ENCODE measurements at regions not wholly inside any gene's neighbourhood (a gene's known extent, or its start where the extent isn't known, plus 50 kb on each side); places are given as distances from the start of the nearest gene placed in this dataset.

DNA sequence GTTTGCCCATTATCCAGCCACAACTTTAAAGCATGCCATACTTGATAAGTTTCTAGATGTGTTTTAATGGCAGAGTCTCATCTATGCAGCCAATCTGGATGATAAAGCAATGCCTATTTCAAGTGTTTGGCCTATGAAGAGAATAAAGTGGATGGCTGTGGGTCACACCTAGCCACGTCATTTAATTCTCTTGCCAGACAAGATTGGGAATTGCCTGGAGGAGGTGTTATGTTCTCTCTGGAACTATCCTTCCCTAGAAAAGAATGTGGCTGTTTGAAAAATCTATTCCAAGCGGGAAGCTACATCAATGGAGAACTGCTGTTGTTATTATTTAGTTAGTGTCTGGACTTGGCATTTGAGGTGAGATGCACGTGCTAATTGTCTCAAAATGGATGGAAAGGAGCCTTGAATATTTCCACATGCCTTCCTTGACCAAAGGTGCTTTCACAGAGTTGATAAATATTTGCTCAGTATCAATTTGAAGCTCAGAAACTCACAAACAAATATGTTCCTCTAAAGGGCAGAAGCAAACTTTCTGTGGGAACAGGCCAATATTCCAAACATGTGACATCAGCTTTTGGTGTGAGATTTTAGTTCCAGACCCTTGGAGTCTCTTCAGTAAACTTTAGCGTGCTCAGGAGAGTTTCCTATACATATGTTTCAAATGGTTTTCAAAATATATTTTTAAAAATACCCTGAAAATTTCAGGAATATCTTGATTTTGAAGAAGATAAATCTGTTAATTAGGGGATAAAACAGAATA, 510.6 kb upstream of the SGO1 start:
- Histone ChIP-seq H3K36me3 (ENCODE audit: control insufficient read depth, low read depth, low read length) (no peaks in the 10 kb centered on the region), H3K9ac (ENCODE audit: low read length) (no peak overlapping the region), H3K27me3 (ENCODE audit: control insufficient read depth, insufficient read depth, low read length) (no peaks in the 10 kb centered on the region), H3K4me3 (ENCODE audit: low read length) (no peak overlapping the region), H3K4me1 (ENCODE audit: control insufficient read depth, low read depth, low read length) (no peaks in the 10 kb centered on the region), H3K27ac (ENCODE audit: low read length) (no peak overlapping the region), H3K9me3 (ENCODE audit: control insufficient read depth, low read depth, low read length) (no peaks in the 10 kb centered on the region)

DNA sequence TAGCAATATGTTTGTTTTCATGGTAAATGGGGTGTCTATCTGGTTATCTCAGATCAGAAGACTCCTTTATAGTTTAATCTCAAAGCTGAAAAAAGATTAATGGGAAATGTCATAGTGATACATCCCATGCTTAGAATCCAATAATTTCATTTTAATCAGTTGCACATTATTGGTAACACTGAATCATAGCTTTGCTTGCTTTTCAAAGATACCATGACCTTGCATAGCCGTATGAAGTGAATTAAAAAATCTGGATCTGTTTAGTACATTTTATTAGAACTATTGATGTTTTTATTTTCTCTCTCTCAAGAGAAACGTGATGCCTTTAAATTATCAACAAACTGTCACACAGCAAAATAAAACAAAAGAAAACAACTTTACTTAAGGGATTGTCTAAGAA, 506.7 kb upstream of the SGO1 start:
- H3K4me3 ChIP-seq (ENCODE audit: low read length), result no peak overlapping the region
- H3K4me1 ChIP-seq (ENCODE audit: control insufficient read depth, low read depth, low read length), result no peaks in the 10 kb centered on the region
- no peaks in the 10 kb centered on the region for H3K27me3 ChIP-seq (ENCODE audit: control insufficient read depth, insufficient read depth, low read length)
- no peak overlapping the region for H3K27ac ChIP-seq (ENCODE audit: low read length)
- no peaks in the 10 kb centered on the region for H3K36me3 ChIP-seq (ENCODE audit: control insufficient read depth, low read depth, low read length)
- no peaks in the 10 kb centered on the region for H3K9me3 ChIP-seq (ENCODE audit: control insufficient read depth, low read depth, low read length)
- no peak overlapping the region for H3K9ac ChIP-seq (ENCODE audit: low read length)

DNA sequence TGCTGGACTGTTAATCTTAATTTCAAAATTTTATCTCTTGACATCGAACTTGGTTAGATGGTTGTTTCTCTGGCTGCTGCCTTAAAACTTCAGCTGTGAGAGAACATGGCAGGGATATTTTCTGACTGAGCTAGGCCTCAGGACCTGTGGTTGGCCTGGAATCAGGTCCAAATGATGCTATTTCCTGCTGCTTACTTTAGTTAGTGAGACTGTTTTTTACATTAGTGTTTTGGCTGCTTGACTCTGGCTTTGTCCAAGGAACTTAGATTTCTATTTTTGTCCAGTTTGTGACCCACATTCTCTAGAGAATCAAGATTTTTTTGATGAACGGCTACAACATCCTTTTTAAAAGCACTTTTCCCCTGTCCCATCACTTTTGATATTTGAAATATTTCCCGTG, 497.9 kb upstream of the SGO1 start:
- Histone ChIP-seq H3K27me3 (ENCODE audit: control insufficient read depth, insufficient read depth, low read length) (no peaks in the 10 kb centered on the region), H3K27ac (ENCODE audit: low read length) (no peak overlapping the region), H3K4me1 (ENCODE audit: control insufficient read depth, low read depth, low read length) (no peaks in the 10 kb centered on the region), H3K4me3 (ENCODE audit: low read length) (no peak overlapping the region), H3K36me3 (ENCODE audit: control insufficient read depth, low read depth, low read length) (no peaks in the 10 kb centered on the region), H3K9me3 (ENCODE audit: control insufficient read depth, low read depth, low read length) (no peaks in the 10 kb centered on the region), H3K9ac (ENCODE audit: low read length) (no peak overlapping the region)

DNA sequence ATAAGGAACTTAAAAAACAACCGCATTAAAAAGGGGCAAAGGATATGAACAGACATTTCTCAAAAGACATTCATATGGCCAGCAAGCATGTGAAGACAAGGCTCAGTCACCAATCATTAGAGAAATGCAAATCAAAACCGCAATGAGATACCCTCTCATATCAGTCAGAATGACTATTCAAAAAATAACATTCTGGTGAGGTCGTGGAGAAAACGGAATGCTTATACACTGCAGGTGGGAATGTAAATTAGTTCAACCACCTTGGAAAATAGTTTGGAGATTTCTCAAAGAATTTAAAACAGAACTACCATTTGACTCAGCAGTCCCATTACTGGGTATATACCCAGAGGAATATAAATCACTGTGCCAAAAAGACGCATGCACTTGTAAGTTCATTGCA, 496.6 kb upstream of the SGO1 start:
- H3K9ac ChIP-seq (ENCODE audit: low read length), result no peak overlapping the region
- H3K4me1 ChIP-seq (ENCODE audit: control insufficient read depth, low read depth, low read length), result no peaks in the 10 kb centered on the region
- H3K27ac ChIP-seq (ENCODE audit: low read length), result no peak overlapping the region
- H3K36me3 ChIP-seq (ENCODE audit: control insufficient read depth, low read depth, low read length), result no peaks in the 10 kb centered on the region
- no peaks in the 10 kb centered on the region for H3K27me3 ChIP-seq (ENCODE audit: control insufficient read depth, insufficient read depth, low read length)
- H3K9me3 ChIP-seq (ENCODE audit: control insufficient read depth, low read depth, low read length), result no peaks in the 10 kb centered on the region
- H3K4me3 ChIP-seq (ENCODE audit: low read length), result no peak overlapping the region

DNA sequence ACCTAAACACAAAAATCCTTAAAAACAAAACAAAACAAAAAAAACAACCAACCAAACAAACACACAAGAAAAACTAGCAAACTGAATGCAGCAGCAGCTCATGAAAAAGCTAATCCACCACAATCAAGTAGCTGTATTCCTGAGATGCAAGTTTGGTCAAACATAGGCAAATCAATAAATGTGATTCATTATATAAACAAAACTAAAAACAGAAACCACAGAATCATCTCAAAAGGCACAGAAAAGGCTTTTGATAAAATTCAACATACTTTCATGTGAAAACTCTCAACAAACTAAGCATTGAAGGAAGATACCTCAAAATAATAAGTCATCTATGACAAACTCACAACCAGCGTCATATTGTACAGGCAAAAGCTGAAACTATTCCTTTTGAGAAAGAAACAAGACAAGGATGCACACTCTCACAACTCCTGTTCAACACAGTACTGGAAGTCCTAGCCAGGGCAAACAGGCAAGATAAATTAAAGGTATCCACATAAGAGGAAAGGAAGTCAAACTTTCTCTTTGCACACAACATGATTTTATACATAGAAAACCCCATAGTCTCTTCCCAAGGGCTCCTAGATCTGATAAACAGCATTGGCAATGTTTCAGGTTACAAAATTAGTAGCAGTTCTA, 495.1 kb upstream of the SGO1 start:
- no peak overlapping the region for H3K9ac ChIP-seq (ENCODE audit: low read length)
- no peak overlapping the region for H3K27ac ChIP-seq (ENCODE audit: low read length)
- no peaks in the 10 kb centered on the region for H3K4me1 ChIP-seq (ENCODE audit: control insufficient read depth, low read depth, low read length)
- no peaks in the 10 kb centered on the region for H3K9me3 ChIP-seq (ENCODE audit: control insufficient read depth, low read depth, low read length)
- no peaks in the 10 kb centered on the region for H3K36me3 ChIP-seq (ENCODE audit: control insufficient read depth, low read depth, low read length)
- no peak overlapping the region for H3K4me3 ChIP-seq (ENCODE audit: low read length)
- H3K27me3 ChIP-seq (ENCODE audit: control insufficient read depth, insufficient read depth, low read length), result no peaks in the 10 kb centered on the region

DNA sequence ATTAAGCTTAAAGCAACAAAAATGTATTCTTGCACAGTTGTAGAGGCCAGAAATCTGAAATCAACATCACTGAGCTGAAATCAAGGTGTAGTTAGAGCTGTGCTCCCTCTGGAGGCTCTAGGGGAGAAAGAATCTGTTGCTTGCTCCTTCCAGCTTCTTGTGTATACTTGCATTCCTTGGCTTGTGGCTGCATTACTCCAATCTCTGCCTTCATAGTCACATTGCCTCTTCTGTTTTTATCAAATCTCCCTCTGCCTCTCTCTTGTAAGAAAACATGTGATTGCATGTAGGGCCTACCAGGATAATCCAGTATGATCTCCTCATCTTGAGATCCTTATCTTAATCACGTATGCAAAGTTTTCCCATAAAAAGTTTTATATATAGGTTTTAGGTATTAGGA, 487.9 kb upstream of the SGO1 start:
- H3K4me3 ChIP-seq (ENCODE audit: low read length), result no peak overlapping the region
- peaks cover 4% of the 10 kb centered on the region for H3K9me3 ChIP-seq (ENCODE audit: control insufficient read depth, low read depth, low read length)
- H3K27me3 ChIP-seq (ENCODE audit: control insufficient read depth, insufficient read depth, low read length), result no peaks in the 10 kb centered on the region
- H3K27ac ChIP-seq (ENCODE audit: low read length), result no peak overlapping the region
- H3K9ac ChIP-seq (ENCODE audit: low read length), result no peak overlapping the region
- H3K4me1 ChIP-seq (ENCODE audit: control insufficient read depth, low read depth, low read length), result no peaks in the 10 kb centered on the region
- no peaks in the 10 kb centered on the region for H3K36me3 ChIP-seq (ENCODE audit: control insufficient read depth, low read depth, low read length)

DNA sequence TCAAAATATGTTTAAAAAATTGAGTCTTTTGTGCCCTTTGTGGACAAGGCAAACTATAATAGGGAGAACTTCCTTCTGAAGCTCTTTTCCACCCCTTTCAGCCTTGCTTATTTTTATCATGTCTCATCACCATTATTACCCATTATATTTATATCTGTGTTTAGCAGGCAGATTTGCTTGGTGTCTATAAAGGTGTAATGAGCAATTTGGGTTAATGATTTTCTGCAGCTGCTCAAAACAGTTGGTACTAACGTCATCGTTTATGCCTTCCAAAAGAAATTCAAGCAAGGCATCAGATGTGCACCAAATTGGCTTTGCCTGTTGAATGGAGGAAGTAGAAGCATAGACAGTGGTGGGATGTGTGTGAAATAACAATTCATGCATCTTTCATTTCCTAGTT, 483.7 kb upstream of the SGO1 start:
- no peaks in the 10 kb centered on the region for H3K27me3 ChIP-seq (ENCODE audit: control insufficient read depth, insufficient read depth, low read length)
- no peaks in the 10 kb centered on the region for H3K36me3 ChIP-seq (ENCODE audit: control insufficient read depth, low read depth, low read length)
- H3K27ac ChIP-seq (ENCODE audit: low read length), result no peak overlapping the region
- no peaks in the 10 kb centered on the region for H3K4me1 ChIP-seq (ENCODE audit: control insufficient read depth, low read depth, low read length)
- H3K9me3 ChIP-seq (ENCODE audit: control insufficient read depth, low read depth, low read length), result peaks cover 4% of the 10 kb centered on the region
- H3K9ac ChIP-seq (ENCODE audit: low read length), result no peak overlapping the region
- H3K4me3 ChIP-seq (ENCODE audit: low read length), result no peak overlapping the region

DNA sequence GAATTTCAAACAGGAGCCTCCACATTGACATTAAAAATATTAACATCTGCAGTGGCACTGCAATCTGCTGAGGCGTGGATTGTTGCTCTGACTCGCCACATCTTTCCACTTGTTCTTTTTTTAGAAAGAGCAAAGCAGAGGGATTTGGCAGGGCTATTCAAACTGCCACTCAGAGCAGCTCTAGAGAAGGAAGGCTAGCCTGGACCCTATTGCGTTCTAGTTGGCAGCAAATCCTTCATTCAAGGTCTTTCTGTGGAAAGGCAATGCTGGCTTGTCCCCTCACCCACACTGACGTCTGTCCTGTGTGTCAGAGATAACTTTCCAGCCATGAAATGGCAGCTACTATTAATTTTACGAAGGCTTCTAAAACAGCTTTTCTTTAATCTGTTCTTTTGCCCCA, 483.2 kb upstream of the SGO1 start:
- H3K4me3 ChIP-seq (ENCODE audit: low read length), result no peak overlapping the region
- H3K9ac ChIP-seq (ENCODE audit: low read length), result no peak overlapping the region
- peaks cover 4% of the 10 kb centered on the region for H3K9me3 ChIP-seq (ENCODE audit: control insufficient read depth, low read depth, low read length)
- no peaks in the 10 kb centered on the region for H3K4me1 ChIP-seq (ENCODE audit: control insufficient read depth, low read depth, low read length)
- no peaks in the 10 kb centered on the region for H3K27me3 ChIP-seq (ENCODE audit: control insufficient read depth, insufficient read depth, low read length)
- H3K27ac ChIP-seq (ENCODE audit: low read length), result no peak overlapping the region
- H3K36me3 ChIP-seq (ENCODE audit: control insufficient read depth, low read depth, low read length), result no peaks in the 10 kb centered on the region

DNA sequence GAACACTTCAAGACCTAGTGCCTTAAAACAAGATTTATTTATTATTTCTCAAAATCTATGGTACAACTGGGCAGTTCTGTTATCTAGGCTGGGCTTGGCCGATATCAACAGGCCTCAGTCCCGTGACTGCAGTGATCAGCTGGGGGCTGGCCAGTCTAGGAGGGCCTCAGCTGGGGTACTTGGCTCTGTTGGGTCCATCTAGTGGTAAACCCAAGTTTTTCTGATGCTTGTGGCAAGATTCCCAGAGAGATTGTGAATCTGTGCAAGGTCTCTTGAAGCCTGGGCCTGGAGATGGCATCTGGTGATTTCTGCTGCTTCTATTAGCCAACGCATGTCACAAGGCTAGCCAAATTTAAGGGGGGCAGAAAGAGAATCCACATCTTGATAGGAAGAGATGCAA, 482.4 kb upstream of the SGO1 start:
- no peak overlapping the region for H3K27ac ChIP-seq (ENCODE audit: low read length)
- H3K9me3 ChIP-seq (ENCODE audit: control insufficient read depth, low read depth, low read length), result no peaks in the 10 kb centered on the region
- no peak overlapping the region for H3K4me3 ChIP-seq (ENCODE audit: low read length)
- H3K9ac ChIP-seq (ENCODE audit: low read length), result no peak overlapping the region
- H3K36me3 ChIP-seq (ENCODE audit: control insufficient read depth, low read depth, low read length), result no peaks in the 10 kb centered on the region
- H3K4me1 ChIP-seq (ENCODE audit: control insufficient read depth, low read depth, low read length), result no peaks in the 10 kb centered on the region
- H3K27me3 ChIP-seq (ENCODE audit: control insufficient read depth, insufficient read depth, low read length), result no peaks in the 10 kb centered on the region

DNA sequence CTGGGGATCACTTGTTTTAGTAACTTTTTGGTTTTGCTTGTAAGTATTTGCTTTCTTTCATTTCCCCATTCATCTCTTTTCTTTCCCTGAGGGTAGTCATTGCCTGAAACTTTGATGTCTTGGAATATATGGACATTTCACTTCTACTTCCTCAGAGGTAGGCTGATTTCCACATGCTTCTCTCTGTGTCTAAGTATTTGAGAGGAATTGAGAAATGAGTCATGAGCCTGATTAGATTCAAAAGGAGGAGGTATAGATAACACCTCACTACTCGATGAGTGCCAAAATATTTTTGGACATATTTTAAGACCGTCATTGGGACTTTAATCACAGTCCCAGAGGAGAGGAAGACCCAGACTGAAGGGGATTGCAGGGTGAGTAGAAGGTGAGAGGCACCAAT, 480.1 kb upstream of the SGO1 start:
- Histone ChIP-seq H3K4me3 (ENCODE audit: low read length) (no peak overlapping the region), H3K27me3 (ENCODE audit: control insufficient read depth, insufficient read depth, low read length) (no peaks in the 10 kb centered on the region), H3K9ac (ENCODE audit: low read length) (no peak overlapping the region), H3K27ac (ENCODE audit: low read length) (no peak overlapping the region), H3K36me3 (ENCODE audit: control insufficient read depth, low read depth, low read length) (no peaks in the 10 kb centered on the region), H3K4me1 (ENCODE audit: control insufficient read depth, low read depth, low read length) (no peaks in the 10 kb centered on the region), H3K9me3 (ENCODE audit: control insufficient read depth, low read depth, low read length) (no peaks in the 10 kb centered on the region)

DNA sequence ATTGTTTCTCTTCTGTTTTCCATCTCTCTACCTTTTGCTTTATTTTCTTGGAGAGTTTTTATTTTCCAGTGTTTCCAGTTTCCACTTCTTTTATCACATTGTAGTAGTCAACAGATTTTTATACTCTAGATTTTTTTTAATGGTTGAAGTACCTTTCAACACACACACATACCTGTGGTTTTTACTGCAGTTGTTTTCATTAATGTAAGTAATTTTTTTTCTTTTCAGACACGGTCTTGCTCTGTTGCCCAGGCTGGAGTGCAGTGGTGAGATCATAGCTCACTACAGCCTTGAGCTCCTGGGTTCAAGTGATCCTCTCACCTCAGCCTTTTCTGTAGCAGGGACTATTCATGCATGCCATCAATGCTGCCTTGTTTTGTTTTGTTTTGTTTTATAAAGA, 472.5 kb upstream of the SGO1 start:
- no peak overlapping the region for H3K4me3 ChIP-seq (ENCODE audit: low read length)
- no peak overlapping the region for H3K9ac ChIP-seq (ENCODE audit: low read length)
- H3K27me3 ChIP-seq (ENCODE audit: control insufficient read depth, insufficient read depth, low read length), result no peaks in the 10 kb centered on the region
- H3K36me3 ChIP-seq (ENCODE audit: control insufficient read depth, low read depth, low read length), result no peaks in the 10 kb centered on the region
- no peaks in the 10 kb centered on the region for H3K4me1 ChIP-seq (ENCODE audit: control insufficient read depth, low read depth, low read length)
- no peak overlapping the region for H3K27ac ChIP-seq (ENCODE audit: low read length)
- H3K9me3 ChIP-seq (ENCODE audit: control insufficient read depth, low read depth, low read length), result no peaks in the 10 kb centered on the region

DNA sequence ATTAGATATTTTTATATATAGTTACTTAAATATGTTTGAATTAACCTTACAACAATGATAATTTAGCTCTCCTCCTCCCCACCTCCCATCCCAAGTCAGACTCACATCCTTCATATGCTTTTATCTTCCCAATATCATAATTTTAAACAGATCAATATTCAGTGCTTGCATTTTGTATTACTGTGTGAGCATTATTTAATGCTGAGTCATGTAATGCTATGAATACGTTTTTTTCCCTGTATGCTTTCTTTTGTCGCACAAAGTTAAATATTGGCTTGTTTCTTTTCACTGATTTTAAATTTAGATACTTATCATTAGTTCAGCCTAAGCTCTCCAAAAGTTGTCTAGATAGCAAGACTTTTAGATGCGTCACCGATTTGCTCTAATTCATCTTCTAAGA, 471.6 kb upstream of the SGO1 start:
- Histone ChIP-seq H3K27me3 (ENCODE audit: control insufficient read depth, insufficient read depth, low read length) (no peaks in the 10 kb centered on the region), H3K9me3 (ENCODE audit: control insufficient read depth, low read depth, low read length) (no peaks in the 10 kb centered on the region), H3K27ac (ENCODE audit: low read length) (no peak overlapping the region)

More for the DNA sequence above, 471.6 kb upstream of the SGO1 start:
- Histone ChIP-seq H3K4me3 (ENCODE audit: low read length) (no peak overlapping the region), H3K4me1 (ENCODE audit: control insufficient read depth, low read depth, low read length) (no peaks in the 10 kb centered on the region), H3K36me3 (ENCODE audit: control insufficient read depth, low read depth, low read length) (no peaks in the 10 kb centered on the region), H3K9ac (ENCODE audit: low read length) (no peak overlapping the region)

Measured in iPS-18a (cell line).